ENCODE measurements at regions not wholly inside any gene's neighbourhood (a gene's known extent, or its start where the extent isn't known, plus 50 kb on each side); places are given as distances from the start of the nearest gene placed in this dataset.

DNA sequence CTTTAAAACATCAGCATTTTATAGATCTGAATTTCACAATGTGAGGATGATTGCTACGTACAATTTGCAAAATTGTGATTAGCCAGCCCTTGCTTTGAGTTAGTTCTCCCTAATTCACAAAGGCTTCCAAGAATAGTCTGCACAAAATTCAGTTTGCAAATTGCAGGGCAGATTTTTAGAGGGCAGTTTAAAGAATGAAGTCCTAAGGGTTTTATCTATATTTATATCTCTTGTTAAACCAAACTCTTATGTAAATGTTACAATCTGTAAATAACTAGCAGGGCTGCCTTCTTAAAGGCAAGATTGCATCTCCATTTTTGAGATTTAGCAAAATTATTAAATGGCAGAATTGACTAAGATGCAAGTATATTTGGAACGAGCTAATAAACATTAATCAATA is 52.8 kb upstream of the ZNF536 start:
- CTCF ChIA-PET: no interaction called here
- TF ChIP-seq, protein P1, sequence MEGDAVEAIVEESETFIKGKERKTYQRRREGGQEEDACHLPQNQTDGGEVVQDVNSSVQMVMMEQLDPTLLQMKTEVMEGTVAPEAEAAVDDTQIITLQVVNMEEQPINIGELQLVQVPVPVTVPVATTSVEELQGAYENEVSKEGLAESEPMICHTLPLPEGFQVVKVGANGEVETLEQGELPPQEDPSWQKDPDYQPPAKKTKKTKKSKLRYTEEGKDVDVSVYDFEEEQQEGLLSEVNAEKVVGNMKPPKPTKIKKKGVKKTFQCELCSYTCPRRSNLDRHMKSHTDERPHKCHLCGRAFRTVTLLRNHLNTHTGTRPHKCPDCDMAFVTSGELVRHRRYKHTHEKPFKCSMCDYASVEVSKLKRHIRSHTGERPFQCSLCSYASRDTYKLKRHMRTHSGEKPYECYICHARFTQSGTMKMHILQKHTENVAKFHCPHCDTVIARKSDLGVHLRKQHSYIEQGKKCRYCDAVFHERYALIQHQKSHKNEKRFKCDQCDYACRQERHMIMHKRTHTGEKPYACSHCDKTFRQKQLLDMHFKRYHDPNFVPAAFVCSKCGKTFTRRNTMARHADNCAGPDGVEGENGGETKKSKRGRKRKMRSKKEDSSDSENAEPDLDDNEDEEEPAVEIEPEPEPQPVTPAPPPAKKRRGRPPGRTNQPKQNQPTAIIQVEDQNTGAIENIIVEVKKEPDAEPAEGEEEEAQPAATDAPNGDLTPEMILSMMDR (IDR thresholded peaks at IDR 0.05; ENCODE audit: control extremely low read depth, extremely low read depth, low read depth, missing control alignments): no peak
- DNase-seq (ENCODE audit: extremely low spot score): no peak
- POLR2A ChIA-PET: no interaction called here

DNA sequence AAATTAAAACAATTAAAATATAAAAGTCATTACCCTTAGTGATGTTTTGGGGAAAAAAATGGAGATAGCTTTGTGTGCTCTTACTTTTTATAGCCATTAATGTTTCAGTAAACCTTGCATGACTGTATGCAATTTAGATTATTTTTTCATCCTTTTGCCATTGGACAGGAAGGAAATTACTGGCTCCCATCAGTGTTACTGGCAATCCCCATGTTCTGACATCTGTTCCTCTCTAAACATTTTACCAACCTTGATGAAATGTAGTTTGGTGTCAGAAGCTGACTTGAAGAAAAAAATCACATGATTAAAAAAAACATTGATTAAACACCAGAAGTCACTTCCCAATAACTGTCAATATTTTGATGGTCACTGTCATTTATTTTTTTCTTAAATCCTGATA is 52.3 kb upstream of the ZNF536 start:
- ChIA-PET POLR2A (no interaction called here), CTCF (no interaction called here)
- no peak for DNase-seq (ENCODE audit: extremely low spot score)
- TF ChIP-seq, protein P1 (IDR thresholded peaks at IDR 0.05; ENCODE audit: control extremely low read depth, extremely low read depth, low read depth, missing control alignments): no peak

DNA sequence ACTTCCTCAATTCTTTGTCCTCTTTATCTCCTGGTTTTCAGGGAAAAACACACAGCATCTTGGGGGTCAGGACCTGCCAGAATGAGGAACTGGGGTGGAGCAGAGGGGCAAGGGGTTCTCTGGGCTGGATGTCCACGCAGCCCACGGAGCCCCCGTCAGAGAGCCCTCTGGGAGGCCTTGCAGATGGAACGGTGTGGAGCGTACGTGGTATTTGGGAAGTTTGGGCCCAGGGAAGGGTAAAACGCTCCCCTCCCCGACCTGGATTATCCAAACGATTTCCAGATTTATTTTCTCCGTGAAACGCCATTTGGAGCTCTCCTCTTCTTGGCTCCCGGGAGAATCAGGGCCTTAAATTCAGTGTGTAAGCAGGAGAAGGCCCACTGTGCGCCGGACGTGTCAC is 51.7 kb upstream of the ZNF536 start:
- ChIA-PET POLR2A (interaction anchor here (0.6 kb wide), 1 partner anchor 476 kb away, joined by 4 read pairs; no protein-coding TSS in a partner anchor), CTCF (no interaction called here)
- TF ChIP-seq, protein P1 (IDR thresholded peaks at IDR 0.05; ENCODE audit: control extremely low read depth, extremely low read depth, low read depth, missing control alignments): no peak
- DNase-seq (ENCODE audit: extremely low spot score): no peak

DNA sequence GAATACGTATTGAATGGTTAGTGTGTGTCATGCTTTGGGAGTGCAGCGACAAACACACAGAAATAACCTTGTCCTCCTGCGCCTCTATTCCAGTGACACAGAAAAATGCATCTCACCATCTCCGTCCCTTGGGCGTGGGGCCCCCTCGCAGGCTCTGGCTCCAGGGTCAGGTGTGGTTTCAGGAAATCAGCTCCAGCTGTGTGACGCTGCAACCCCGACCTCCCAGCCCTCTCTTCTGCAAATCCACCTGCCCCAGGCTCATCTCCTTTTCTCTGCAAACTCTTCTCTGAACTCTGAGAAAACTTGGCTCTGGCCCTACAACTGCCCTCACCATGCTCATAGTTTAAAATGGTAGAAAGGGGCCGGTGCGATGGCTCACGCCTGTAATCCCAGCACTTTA is 51.3 kb upstream of the ZNF536 start:
- no peak for DNase-seq (ENCODE audit: extremely low spot score)
- ChIA-PET CTCF (no interaction called here), POLR2A (interaction anchor here (0.6 kb wide), 1 partner anchor 476 kb away, joined by 4 read pairs; no protein-coding TSS in a partner anchor)
- TF ChIP-seq, protein P1 (IDR thresholded peaks at IDR 0.05; ENCODE audit: control extremely low read depth, extremely low read depth, low read depth, missing control alignments): no peak

Measured in GM10248 (cell line).